Neutrophil (primary cell): ENCODE measurements at regions not wholly inside any gene's neighbourhood (a gene's known extent, or its start where the extent isn't known, plus 50 kb on each side); places are given as distances from the start of the nearest gene placed in this dataset.
"Not testable (repeated sequence)": the region's sequence is repeated elsewhere in the genome, so short reads cannot be mapped to it uniquely, and the experiment has no call there.

Experiments used
- H3K27ac ChIP-seq: fragments of 200-600 bp; sonication (generic); 2 replicates; pipeline ENCODE4 v1.5.1; 2016; ENCODE audit warnings: mild to moderate bottlenecking, moderate library complexity
- H3K27me3 ChIP-seq: fragments of 200-600 bp; sonication (generic); 2 replicates; pipeline ENCODE4 v1.6.0; 2016; ENCODE audit warnings: mild to moderate bottlenecking
- H3K36me3 ChIP-seq: fragments of 200-600 bp; sonication (generic); 2 replicates; pipeline ENCODE4 v1.5.1; 2017
- H3K4me1 ChIP-seq, 2 experiments: fragments of 200-600 bp in 1 of 2; sonication (generic) in 1 of 2; 1 replicate in 1 of 2; 2 replicates in 1 of 2; pipeline versions ENCODE4 v1.5.1 to v1.6.1; 2013 to 2016; ENCODE audit warnings: low read depth in 1 of 2, low read length in 1 of 2, mild to moderate bottlenecking in 1 of 2, moderate library complexity in 1 of 2; ENCODE audit not compliant: control insufficient read depth in 1 of 2, insufficient read depth in 1 of 2
- H3K4me3 ChIP-seq, 2 experiments: fragments of 200-600 bp in 1 of 2; sonication (generic) in 1 of 2; 1 replicate in 1 of 2; 2 replicates in 1 of 2; pipeline ENCODE4 v1.5.1; 2013 to 2016; ENCODE audit warnings: low read depth in 1 of 2, low read length in 1 of 2, mild to moderate bottlenecking in 1 of 2, moderate library complexity in 1 of 2
- H3K9me3 ChIP-seq: fragments of 200-600 bp; sonication (generic); 2 replicates; pipeline ENCODE4 v1.5.1; 2016
- TF ChIP-seq, protein P1 (sequence below): fragments of 200-600 bp; sonication (generic); IDR thresholded peaks from 2 replicates; pipeline ENCODE4 v1.5.1; 2016; ENCODE audit warnings: antibody characterized with exemption

DNA sequence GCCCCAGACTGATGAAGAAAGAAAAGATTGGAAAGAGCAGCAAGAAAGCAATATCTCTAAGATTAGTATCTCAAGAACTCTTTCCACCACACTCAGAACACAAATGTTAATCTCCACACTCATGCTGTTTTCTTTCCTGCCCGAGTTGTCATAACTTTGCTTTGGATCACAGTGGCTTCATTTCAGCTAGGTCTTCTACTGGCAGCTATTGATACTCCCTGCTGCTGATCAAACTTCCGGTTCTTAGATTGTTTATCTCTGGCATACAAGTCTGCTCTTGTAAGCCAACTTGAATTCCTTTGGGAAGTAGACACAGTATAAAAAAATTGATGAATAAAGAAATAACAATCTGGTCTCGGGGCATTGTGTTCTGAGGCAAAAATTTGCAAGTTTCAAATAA lies 77.7 kb upstream of the SPEF2 start:
- H3K4me1 ChIP-seq = no peaks in the 10 kb centered on the region
- no peaks in the 10 kb centered on the region for H3K36me3 ChIP-seq
- TF ChIP-seq, protein P1, sequence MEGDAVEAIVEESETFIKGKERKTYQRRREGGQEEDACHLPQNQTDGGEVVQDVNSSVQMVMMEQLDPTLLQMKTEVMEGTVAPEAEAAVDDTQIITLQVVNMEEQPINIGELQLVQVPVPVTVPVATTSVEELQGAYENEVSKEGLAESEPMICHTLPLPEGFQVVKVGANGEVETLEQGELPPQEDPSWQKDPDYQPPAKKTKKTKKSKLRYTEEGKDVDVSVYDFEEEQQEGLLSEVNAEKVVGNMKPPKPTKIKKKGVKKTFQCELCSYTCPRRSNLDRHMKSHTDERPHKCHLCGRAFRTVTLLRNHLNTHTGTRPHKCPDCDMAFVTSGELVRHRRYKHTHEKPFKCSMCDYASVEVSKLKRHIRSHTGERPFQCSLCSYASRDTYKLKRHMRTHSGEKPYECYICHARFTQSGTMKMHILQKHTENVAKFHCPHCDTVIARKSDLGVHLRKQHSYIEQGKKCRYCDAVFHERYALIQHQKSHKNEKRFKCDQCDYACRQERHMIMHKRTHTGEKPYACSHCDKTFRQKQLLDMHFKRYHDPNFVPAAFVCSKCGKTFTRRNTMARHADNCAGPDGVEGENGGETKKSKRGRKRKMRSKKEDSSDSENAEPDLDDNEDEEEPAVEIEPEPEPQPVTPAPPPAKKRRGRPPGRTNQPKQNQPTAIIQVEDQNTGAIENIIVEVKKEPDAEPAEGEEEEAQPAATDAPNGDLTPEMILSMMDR = no peak
- no peak overlapping the region for H3K4me3 ChIP-seq
- no peaks in the 10 kb centered on the region for H3K27me3 ChIP-seq
- no peak overlapping the region for H3K27ac ChIP-seq
- no peaks in the 10 kb centered on the region for H3K9me3 ChIP-seq

DNA sequence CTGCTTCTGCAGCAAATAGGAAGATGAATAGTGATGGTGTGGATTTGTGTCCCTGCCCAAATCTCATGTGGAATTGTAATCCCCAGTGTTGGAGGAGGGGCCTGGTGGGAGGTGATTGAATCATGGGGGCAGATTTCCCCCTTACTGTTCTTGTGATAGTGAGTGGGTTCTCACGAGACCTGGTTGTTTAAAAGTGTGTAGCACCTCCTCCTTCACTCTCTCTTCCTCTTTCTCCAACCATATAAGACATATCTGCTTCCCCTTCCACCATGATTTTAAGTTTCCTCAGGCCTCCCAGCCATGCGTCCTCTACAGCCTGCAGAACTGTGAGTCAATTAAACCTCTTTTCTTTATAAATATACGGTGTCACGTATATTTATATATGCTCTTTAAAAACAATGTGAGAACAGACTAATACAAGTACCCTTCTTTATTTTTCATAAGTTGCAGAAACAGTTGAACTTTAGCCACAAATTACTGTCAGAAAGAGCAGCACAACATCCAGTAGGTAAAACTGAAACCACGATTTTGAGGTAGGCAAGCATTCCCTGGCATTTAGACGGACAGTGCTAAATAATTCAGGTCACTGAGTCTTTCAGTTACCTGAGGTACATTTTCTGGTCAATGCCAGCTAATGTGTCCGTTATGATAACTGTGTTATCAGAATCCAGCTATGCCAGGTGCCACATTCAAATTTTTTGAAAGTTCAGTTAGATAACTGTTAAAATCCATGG lies 79.3 kb upstream of the SPEF2 start:
- Histone ChIP-seq H3K27ac (no peak overlapping the region), H3K4me3 (no peak overlapping the region), H3K9me3 (no peaks in the 10 kb centered on the region), H3K27me3 (no peaks in the 10 kb centered on the region), H3K4me1 (no peaks in the 10 kb centered on the region), H3K36me3 (no peaks in the 10 kb centered on the region)
- TF ChIP-seq, protein P1 = no peak

DNA sequence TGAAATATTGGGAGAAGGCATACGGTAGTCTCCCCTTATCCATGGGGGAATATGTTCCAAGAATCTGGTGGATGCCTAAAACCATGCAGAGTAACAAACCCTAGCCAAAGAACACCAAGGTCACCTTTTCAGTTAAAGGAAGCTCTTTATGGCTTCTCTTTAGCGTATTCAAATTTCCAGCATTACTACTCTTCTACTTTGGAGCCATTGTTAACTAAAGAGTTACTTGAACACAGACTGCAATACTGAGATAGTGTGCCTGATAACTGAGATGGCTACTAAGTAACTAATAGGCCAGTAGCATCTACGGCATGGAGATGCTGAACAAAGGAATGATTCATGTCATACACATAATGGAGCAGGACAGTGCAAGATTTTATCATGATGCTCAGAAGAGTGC lies 84.5 kb upstream of the SPEF2 start:
- H3K4me1 ChIP-seq = no peaks in the 10 kb centered on the region
- TF ChIP-seq, protein P1 = no peak
- H3K9me3 ChIP-seq = no peaks in the 10 kb centered on the region
- H3K36me3 ChIP-seq = no peaks in the 10 kb centered on the region
- no peak overlapping the region for H3K27ac ChIP-seq
- H3K4me3 ChIP-seq = no peak overlapping the region
- H3K27me3 ChIP-seq = no peaks in the 10 kb centered on the region

DNA sequence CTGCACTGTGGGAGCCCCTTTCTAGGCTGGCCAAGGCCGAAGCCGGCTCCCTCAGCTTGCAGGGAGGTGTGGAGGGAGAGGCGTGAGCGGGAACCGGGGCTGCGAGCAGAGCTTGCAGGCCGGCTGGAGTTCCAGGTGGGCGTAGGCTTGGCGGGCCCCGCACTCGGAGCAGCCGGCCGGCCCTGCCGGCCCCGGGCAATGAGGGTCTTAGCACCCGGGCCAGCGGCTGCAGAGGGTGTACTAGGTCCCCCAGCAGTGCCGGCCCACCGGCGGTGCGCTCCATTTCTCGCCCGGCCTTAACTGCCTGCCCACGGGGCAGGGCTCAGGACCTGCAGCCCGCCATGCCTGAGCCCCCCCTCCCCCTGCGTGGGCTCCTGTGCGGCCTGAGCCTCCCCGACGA lies 86.1 kb upstream of the SPEF2 start:
- not testable (repeated sequence) for H3K4me3 ChIP-seq, H3K27me3 ChIP-seq, H3K9me3 ChIP-seq, H3K27ac ChIP-seq, H3K4me1 ChIP-seq, H3K36me3 ChIP-seq

DNA sequence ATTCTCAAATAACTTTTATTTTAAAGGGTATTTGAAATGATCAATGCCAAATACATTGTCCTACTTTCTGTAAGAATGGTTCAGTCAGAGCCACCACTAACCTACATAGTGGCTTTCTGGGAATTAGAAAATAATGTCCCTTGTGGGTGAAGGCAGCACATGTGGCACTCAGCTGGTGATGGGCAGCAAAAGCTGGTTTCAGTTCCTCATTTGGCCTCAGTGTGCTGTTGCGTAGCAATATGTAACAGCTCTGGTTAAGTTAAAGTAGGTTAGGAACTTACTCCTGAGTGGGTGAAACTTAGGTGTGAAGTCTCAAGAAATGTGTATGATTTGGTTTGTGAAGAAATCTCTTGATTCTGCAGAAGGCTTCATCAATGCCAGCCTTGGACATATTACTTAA lies 99.6 kb upstream of the SPEF2 start:
- H3K36me3 ChIP-seq = no peaks in the 10 kb centered on the region
- H3K27me3 ChIP-seq = no peaks in the 10 kb centered on the region
- H3K9me3 ChIP-seq = no peaks in the 10 kb centered on the region
- H3K4me1 ChIP-seq = no peaks in the 10 kb centered on the region
- TF ChIP-seq, protein P1 = no peak
- no peak overlapping the region for H3K27ac ChIP-seq
- no peak overlapping the region for H3K4me3 ChIP-seq

DNA sequence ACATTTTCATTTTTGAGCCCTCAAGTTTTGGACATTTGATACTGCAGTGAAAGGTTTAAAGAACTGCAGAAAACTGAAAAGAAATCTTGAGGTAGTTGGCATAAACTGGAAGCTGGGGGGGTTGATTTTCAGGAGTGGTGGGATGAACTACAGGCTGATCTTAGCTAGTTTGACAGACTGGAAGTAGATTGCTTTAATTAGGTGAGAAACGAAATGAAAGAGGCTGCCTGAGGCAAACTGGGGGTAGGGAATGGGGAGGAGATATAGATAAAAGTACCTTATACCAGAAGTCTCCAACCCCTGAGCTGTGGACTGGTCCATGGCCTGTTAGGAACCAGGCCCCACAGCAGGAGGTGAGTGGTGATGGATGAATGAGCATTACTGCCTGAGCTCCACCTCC lies 101.4 kb upstream of the SPEF2 start:
- Histone ChIP-seq H3K27me3 (no peaks in the 10 kb centered on the region), H3K36me3 (no peaks in the 10 kb centered on the region), H3K4me1 (no peaks in the 10 kb centered on the region), H3K27ac (no peak overlapping the region), H3K9me3 (no peaks in the 10 kb centered on the region), H3K4me3 (no peak overlapping the region)
- TF ChIP-seq, protein P1 = no peak
